NCI-H82 (cell line): ENCODE measurements at regions not wholly inside any gene's neighbourhood (a gene's known extent, or its start where the extent isn't known, plus 50 kb on each side); places are given as distances from the start of the nearest gene placed in this dataset.
"Not testable (repeated sequence)": the region's sequence is repeated elsewhere in the genome, so short reads cannot be mapped to it uniquely, and the experiment has no call there.

Source experiments
- DNase-seq: peaks from one replicate; lab custom pipeline; 2025; lab: John Stamatoyannopoulos, UW

- no peak for DNase-seq
Observed at GRCh38 chrX:114006664-114007063, 577.2 kb upstream of the HTR2C start.

- no peak for DNase-seq
Observed at GRCh38 chrX:113996781-113997180, 587.1 kb upstream of the HTR2C start.

- DNase-seq = peak; percentile 93
Observed at GRCh38 chrX:113991720-113992119, 592.2 kb upstream of the HTR2C start.

GRCh38 chrX:113990669-113991068 lies 593.2 kb upstream of the HTR2C start:
- peak; percentile 75 for DNase-seq

GRCh38 chrX:113988315-113988935 lies 595.5 kb upstream of the HTR2C start:
- DNase-seq = not testable (repeated sequence)

GRCh38 chrX:113986427-113986826 lies 597.5 kb upstream of the HTR2C start:
- DNase-seq = no peak

- no peak for DNase-seq
Observed at GRCh38 chrX:113982766-113983165, 601.1 kb upstream of the HTR2C start.

- no peak for DNase-seq
Observed at GRCh38 chrX:113980953-113981352, 602.9 kb upstream of the HTR2C start.

GRCh38 chrX:113977887-113978286 lies 606.0 kb upstream of the HTR2C start:
- DNase-seq = no peak

- DNase-seq = no peak
Observed at GRCh38 chrX:113975441-113975840, 608.4 kb upstream of the HTR2C start.

- no peak for DNase-seq
Observed at GRCh38 chrX:113974881-113975280, 609.0 kb upstream of the HTR2C start.

- no peak for DNase-seq
Observed at GRCh38 chrX:113973706-113974105, 610.2 kb upstream of the HTR2C start.

GRCh38 chrX:113966791-113967190 lies 617.1 kb upstream of the HTR2C start:
- peak; percentile 13 for DNase-seq

- DNase-seq = no peak
Observed at GRCh38 chrX:113962343-113962742, 621.5 kb upstream of the HTR2C start.

GRCh38 chrX:113959912-113960626 lies 623.8 kb upstream of the HTR2C start:
- DNase-seq = no peak

- no peak for DNase-seq
Observed at GRCh38 chrX:113956936-113957335, 627.0 kb upstream of the HTR2C start.

GRCh38 chrX:113954297-113954696 lies 629.6 kb upstream of the HTR2C start:
- DNase-seq = no peak

- DNase-seq = no peak
Observed at GRCh38 chrX:113950081-113950678, 633.7 kb upstream of the HTR2C start.

GRCh38 chrX:113947548-113947947 lies 636.3 kb upstream of the HTR2C start:
- peak; percentile 2 for DNase-seq

GRCh38 chrX:113935518-113935917 lies 648.4 kb upstream of the HTR2C start:
- DNase-seq = no peak

- no peak for DNase-seq
Observed at GRCh38 chrX:113933931-113934330, 650.0 kb upstream of the HTR2C start.

GRCh38 chrX:113929004-113929403 lies 654.9 kb upstream of the HTR2C start:
- DNase-seq = peak; percentile 76

GRCh38 chrX:113920661-113921060 lies 663.2 kb upstream of the HTR2C start:
- DNase-seq = no peak
